IMR-90 (cell line): ENCODE measurements at regions not wholly inside any gene's neighbourhood (a gene's known extent, or its start where the extent isn't known, plus 50 kb on each side); places are given as distances from the start of the nearest gene placed in this dataset.

Experiments
- ATAC-seq: fragments of 200-7000 bp; cut with Tn5 transposase; 2 replicates; pipeline ENCODE4 v1.9.1; 2020; ENCODE audit warnings: low read depth, mild to moderate bottlenecking, moderate library complexity
- BruUV-seq: library from RNA; stranded (reverse); fragments of 400-500 nt; replicated peaks from 2 replicates; lab custom pipeline; 2021; lab: Mats Ljungman, UMichigan
- CTCF ChIA-PET: fragments of 300-600 bp; formaldehyde crosslinking; extraction: SDS; loops from one replicate; lab custom pipeline; 2021; ENCODE audit warnings: antibody characterized with exemption; lab: Yijun Ruan, JAX
- POLR2A ChIA-PET: fragments of 300-600 bp; sonication (Branson Sonifier 250); formaldehyde crosslinking; loops from one replicate; lab custom pipeline; 2022; ENCODE audit warnings: antibody characterized with exemption; ENCODE audit not compliant: unreplicated experiment; lab: Charles Lee
- DNase-seq: peaks from one replicate; pipeline ENCODE4 v3.0.0; 2013
- H2AFZ ChIP-seq: replicated peaks from 2 replicates; pipeline ENCODE3; 2013; ENCODE audit warnings: low read length, mild to moderate bottlenecking; ENCODE audit not compliant: poor library complexity
- H2AK5ac ChIP-seq: 2 replicates; pipeline ENCODE4 v1.6.1; 2013; ENCODE audit warnings: low read depth, low read length, inconsistent platforms
- H2AK9ac ChIP-seq: replicated peaks from 2 replicates; pipeline ENCODE3; 2013; ENCODE audit warnings: mild to moderate bottlenecking, low read depth, low read length, moderate library complexity; ENCODE audit not compliant: poor library complexity
- H2BK120ac ChIP-seq: 2 replicates; pipeline ENCODE4 v1.6.1; 2013; ENCODE audit warnings: low read depth, low read length, inconsistent platforms
- H2BK15ac ChIP-seq: 3 replicates; pipeline ENCODE4 v1.6.1; 2013; ENCODE audit warnings: low read depth, low read length, inconsistent platforms
- H2BK20ac ChIP-seq: 2 replicates; pipeline ENCODE4 v1.6.1; 2013; ENCODE audit warnings: low read depth, mild to moderate bottlenecking, inconsistent platforms, low read length, moderate library complexity
- H2BK5ac ChIP-seq: 2 replicates; pipeline ENCODE4 v1.6.1; 2013; ENCODE audit warnings: mild to moderate bottlenecking, low read depth, low read length, inconsistent platforms; ENCODE audit not compliant: poor library complexity, severe bottlenecking
- H3K14ac ChIP-seq: replicated peaks from 2 replicates; pipeline ENCODE4 v1.6.1; 2013; ENCODE audit warnings: low read depth, low read length, inconsistent platforms
- H3K18ac ChIP-seq: 2 replicates; pipeline ENCODE4 v1.6.1; 2013; ENCODE audit warnings: low read depth, low read length, control low read depth
- H3K23ac ChIP-seq: 2 replicates; pipeline ENCODE4 v1.6.1; 2013; ENCODE audit warnings: low read depth, low read length, inconsistent platforms
- H3K27ac ChIP-seq: 2 replicates; pipeline ENCODE4 v1.5.1; 2013; ENCODE audit warnings: mild to moderate bottlenecking, control low read depth, low read length; ENCODE audit not compliant: insufficient read depth
- H3K27me3 ChIP-seq: 2 replicates; pipeline ENCODE4 v1.6.1; 2013; ENCODE audit warnings: low read length; ENCODE audit not compliant: control insufficient read depth, insufficient read depth
- H3K36me3 ChIP-seq: 2 replicates; pipeline ENCODE4 v1.6.1; 2013; ENCODE audit warnings: low read length, mixed read lengths; ENCODE audit not compliant: control insufficient read depth, insufficient read depth
- H3K4ac ChIP-seq: 2 replicates; pipeline ENCODE4 v1.6.1; 2013; ENCODE audit warnings: low read depth, low read length, inconsistent platforms
- H3K4me1 ChIP-seq: 2 replicates; pipeline ENCODE4 v1.6.1; 2013; ENCODE audit warnings: low read length, mixed read lengths; ENCODE audit not compliant: control insufficient read depth, insufficient read depth
- H3K4me2 ChIP-seq: 2 replicates; pipeline ENCODE4 v1.6.1; 2013; ENCODE audit warnings: low read depth, mild to moderate bottlenecking, control low read depth, low read length, moderate library complexity
- H3K4me3 ChIP-seq: 2 replicates; pipeline ENCODE4 v1.5.1; 2013; ENCODE audit warnings: low read depth, mild to moderate bottlenecking, control low read depth, low read length, moderate library complexity; ENCODE audit not compliant: insufficient read depth
- H3K56ac ChIP-seq: 2 replicates; pipeline ENCODE4 v1.6.1; 2013; ENCODE audit warnings: low read length, inconsistent platforms; ENCODE audit not compliant: insufficient read depth; ENCODE audit errors: extremely low read depth
- H3K79me1 ChIP-seq, 2 experiments: 2 replicates each; pipeline ENCODE4 v1.6.1; 2013; ENCODE audit warnings: low read length in 2 of 2, inconsistent platforms in 1 of 2, low read depth in 1 of 2
- H3K9ac ChIP-seq: 2 replicates; pipeline ENCODE4 v1.6.1; 2013; ENCODE audit warnings: low read depth, low read length, control low read depth
- H3K9me1 ChIP-seq: 2 replicates; pipeline ENCODE4 v1.6.1; 2013; ENCODE audit warnings: low read length, inconsistent platforms; ENCODE audit not compliant: insufficient read depth
- H3K9me3 ChIP-seq: 2 replicates; pipeline ENCODE4 v1.6.1; 2013; ENCODE audit warnings: low read length; ENCODE audit not compliant: control insufficient read depth, insufficient read depth
- H4K20me1 ChIP-seq: 2 replicates; pipeline ENCODE4 v1.6.1; 2013; ENCODE audit warnings: low read length, inconsistent platforms; ENCODE audit not compliant: insufficient read depth
- H4K5ac ChIP-seq: 2 replicates; pipeline ENCODE4 v1.6.1; 2013; ENCODE audit warnings: mild to moderate bottlenecking, low read depth, low read length, control low read depth
- H4K8ac ChIP-seq, 2 experiments: 2 replicates each; pipeline ENCODE4 v1.6.1; 2013; ENCODE audit warnings: low read depth in 2 of 2, low read length in 2 of 2, control low read depth in 1 of 2, inconsistent platforms in 1 of 2
- H4K91ac ChIP-seq: 2 replicates; pipeline ENCODE4 v1.6.1; 2013; ENCODE audit warnings: low read depth, low read length, inconsistent platforms; ENCODE audit not compliant: insufficient read depth
- BHLHE40 ChIP-seq: fragments of 150-350 bp; IDR thresholded peaks from 2 replicates; pipeline ENCODE4 v1.6.1; 2016; ENCODE audit warnings: mild to moderate bottlenecking, low read depth, low read length
- CHD1 ChIP-seq: IDR thresholded peaks from 2 replicates; pipeline ENCODE4 v1.6.1; 2012; ENCODE audit warnings: low read depth, low read length, improper control_type of control experiment
- FOS ChIP-seq: fragments of 150-350 bp; IDR thresholded peaks from 2 replicates; pipeline ENCODE4 v1.6.1; 2016; ENCODE audit warnings: low read depth, low read length
- MAFK ChIP-seq: IDR thresholded peaks from 2 replicates; pipeline ENCODE4 v1.6.1; 2012; ENCODE audit warnings: low read depth, low read length, improper control_type of control experiment
- MAZ ChIP-seq: IDR thresholded peaks from 2 replicates; pipeline ENCODE4 v1.6.1; 2012; ENCODE audit warnings: low read depth, mild to moderate bottlenecking, low read length, improper control_type of control experiment, moderate library complexity, borderline replicate concordance
- POLR2A ChIP-seq: IDR thresholded peaks from 2 replicates; pipeline ENCODE4 v1.6.1; 2012; ENCODE audit warnings: mild to moderate bottlenecking, low read depth, low read length
- RAD21 ChIP-seq: IDR thresholded peaks from 2 replicates; pipeline ENCODE4 v1.6.1; 2012; ENCODE audit warnings: low read length, improper control_type of control experiment
- RCOR1 ChIP-seq: IDR thresholded peaks from 2 replicates; pipeline ENCODE4 v1.6.1; 2012; ENCODE audit warnings: mild to moderate bottlenecking, low read length, improper control_type of control experiment; ENCODE audit not compliant: insufficient replicate concordance
- SMC3 ChIP-seq: fragments of 150-350 bp; IDR thresholded peaks from 2 replicates; pipeline ENCODE4 v1.6.1; 2016; ENCODE audit warnings: low read depth, mild to moderate bottlenecking, antibody characterized with exemption, low read length, moderate library complexity
- WGBS, 2 experiments: methylation state at CpG; one replicate each; pipeline versions ENCODE4 v1.1.5 to v1.1.7; 2013; ENCODE audit warnings: missing lambda C conversion rate in 2 of 2; ENCODE audit not compliant: insufficient read length in 1 of 2; ENCODE audit errors: extremely low coverage in 2 of 2; 5-methylcytosine and 5-hydroxymethylcytosine counted together
- dilution Hi-C: fragments of 300-500 bp; cut with HindIII; formaldehyde crosslinking; loops from one replicate; pipeline ENCODE4 v1.14.3; 2018; ENCODE audit warnings: low sequenced_read_pairs; ENCODE audit not compliant: unreplicated experiment
- in situ Hi-C: fragments of 300-500 bp; cut with MboI; formaldehyde crosslinking; loops from 3 replicates; pipeline ENCODE4 v1.14.3; 2019; ENCODE audit warnings: low sequenced_read_pairs, inconsistent platforms, mixed read lengths
- intact Hi-C: fragments of 100-400 bp; cut with micrococcal nuclease; formaldehyde crosslinking; loops from 2 replicates; pipeline ENCODE4 v1.10.0; 2022
- TF ChIP-seq, protein P1 (sequence below): conservative IDR thresholded peaks from 2 replicates; pipeline ENCODE4 v1.5.1; 2012; ENCODE audit warnings: mild to moderate bottlenecking, low read depth, low read length, improper control_type of control experiment
- TF ChIP-seq, protein P2 (sequence below): fragments of 150-350 bp; IDR thresholded peaks from 2 replicates; pipeline ENCODE4 v1.6.1; 2016; ENCODE audit warnings: low read depth, mild to moderate bottlenecking, low read length, moderate library complexity, borderline replicate concordance

DNA sequence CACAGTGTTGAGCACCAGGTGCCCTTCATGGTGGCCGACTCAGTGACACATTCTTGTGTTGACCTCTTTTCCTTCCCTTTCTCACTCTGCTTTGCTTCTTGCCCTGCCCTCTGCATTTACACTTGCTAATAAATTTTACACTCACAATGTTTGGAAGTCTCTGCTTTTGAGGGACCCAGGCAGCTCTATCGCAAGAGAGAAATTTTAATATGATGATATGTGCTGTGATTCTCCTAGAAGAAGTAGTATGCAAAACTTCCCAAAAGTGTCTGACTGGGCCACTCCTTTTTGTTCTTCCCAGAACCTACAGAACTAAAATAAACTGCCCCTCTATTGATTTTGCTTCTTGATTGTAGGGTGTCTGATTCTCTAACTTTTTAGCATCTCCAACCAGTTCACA is 135.0 kb downstream of the IRS1 start:
- Histone ChIP-seq H2AFZ (no peak overlapping the region), H3K36me3 (no peaks in the 10 kb centered on the region), H3K23ac (no peak overlapping the region), H3K9ac (no peak overlapping the region), H2BK5ac (no peak overlapping the region), H3K27me3 (no peaks in the 10 kb centered on the region), H3K9me3 (no peaks in the 10 kb centered on the region), H2BK15ac (0 out of 3 replicates have a peak overlapping the region, but pooled peaks have one; percentile 65), H2BK120ac (no peak overlapping the region), H3K4me2 (no peak overlapping the region), H3K9me1 (peaks cover 6% of the 10 kb centered on the region; the same call in 1 of the 2 replicates), H4K8ac (no peak overlapping the region), H2AK5ac (no peak overlapping the region), H3K79me1 (peaks cover 0 to 11% of the 10 kb centered on the region in 2 experiments; a peak in 2 of 4 replicates), H2AK9ac (no peak overlapping the region), H3K4me1 (peaks cover 10% of the 10 kb centered on the region), H3K4ac (no peak overlapping the region), H4K5ac (no peak overlapping the region), H2BK20ac (no peak overlapping the region), H4K20me1 (no peaks in the 10 kb centered on the region), H3K18ac (no peak overlapping the region), H3K27ac (no peak overlapping the region), H3K14ac (no peak overlapping the region), H4K91ac (no peak overlapping the region), H3K4me3 (no peak overlapping the region), H3K56ac (no peak overlapping the region)
- intact Hi-C loops (loop anchor here (5.0 to 10.0 kb wide), 2 partner anchors 547 to 990 kb away; no protein-coding TSS in a partner anchor), dilution Hi-C loops (no loop called here), in situ Hi-C loops (no loop called here)
- no peak for DNase-seq
- CTCF ChIA-PET = no interaction called here
- WGBS, 2 experiments = no CpG with 5 or more reads among the region's 2 CpGs
- POLR2A ChIA-PET = no interaction called here
- BruUV-seq = no TSS peak
- ATAC-seq = no peak
- TF ChIP-seq, protein P1, sequence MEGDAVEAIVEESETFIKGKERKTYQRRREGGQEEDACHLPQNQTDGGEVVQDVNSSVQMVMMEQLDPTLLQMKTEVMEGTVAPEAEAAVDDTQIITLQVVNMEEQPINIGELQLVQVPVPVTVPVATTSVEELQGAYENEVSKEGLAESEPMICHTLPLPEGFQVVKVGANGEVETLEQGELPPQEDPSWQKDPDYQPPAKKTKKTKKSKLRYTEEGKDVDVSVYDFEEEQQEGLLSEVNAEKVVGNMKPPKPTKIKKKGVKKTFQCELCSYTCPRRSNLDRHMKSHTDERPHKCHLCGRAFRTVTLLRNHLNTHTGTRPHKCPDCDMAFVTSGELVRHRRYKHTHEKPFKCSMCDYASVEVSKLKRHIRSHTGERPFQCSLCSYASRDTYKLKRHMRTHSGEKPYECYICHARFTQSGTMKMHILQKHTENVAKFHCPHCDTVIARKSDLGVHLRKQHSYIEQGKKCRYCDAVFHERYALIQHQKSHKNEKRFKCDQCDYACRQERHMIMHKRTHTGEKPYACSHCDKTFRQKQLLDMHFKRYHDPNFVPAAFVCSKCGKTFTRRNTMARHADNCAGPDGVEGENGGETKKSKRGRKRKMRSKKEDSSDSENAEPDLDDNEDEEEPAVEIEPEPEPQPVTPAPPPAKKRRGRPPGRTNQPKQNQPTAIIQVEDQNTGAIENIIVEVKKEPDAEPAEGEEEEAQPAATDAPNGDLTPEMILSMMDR = no peak
- TF ChIP-seq RCOR1 = no peak
- TF ChIP-seq POLR2A = no peak
- no peak for TF ChIP-seq RAD21
- TF ChIP-seq, protein P2, sequence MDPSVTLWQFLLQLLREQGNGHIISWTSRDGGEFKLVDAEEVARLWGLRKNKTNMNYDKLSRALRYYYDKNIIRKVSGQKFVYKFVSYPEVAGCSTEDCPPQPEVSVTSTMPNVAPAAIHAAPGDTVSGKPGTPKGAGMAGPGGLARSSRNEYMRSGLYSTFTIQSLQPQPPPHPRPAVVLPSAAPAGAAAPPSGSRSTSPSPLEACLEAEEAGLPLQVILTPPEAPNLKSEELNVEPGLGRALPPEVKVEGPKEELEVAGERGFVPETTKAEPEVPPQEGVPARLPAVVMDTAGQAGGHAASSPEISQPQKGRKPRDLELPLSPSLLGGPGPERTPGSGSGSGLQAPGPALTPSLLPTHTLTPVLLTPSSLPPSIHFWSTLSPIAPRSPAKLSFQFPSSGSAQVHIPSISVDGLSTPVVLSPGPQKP = no peak
- no peak for TF ChIP-seq MAFK
- no peak for TF ChIP-seq CHD1
- no peak for TF ChIP-seq SMC3
- no peak for TF ChIP-seq FOS
- TF ChIP-seq MAZ = no peak
- no peak for TF ChIP-seq BHLHE40
